Stimulated activated CD4-positive, alpha-beta T cell treated with anti-CD3 and anti-CD28 coated beads, Interleukin-15, amount 100 ng/mL, for 24 hours (primary cell): ENCODE measurements at regions not wholly inside any gene's neighbourhood (a gene's known extent, or its start where the extent isn't known, plus 50 kb on each side); places are given as distances from the start of the nearest gene placed in this dataset.
A peak's percentile ranks its signal among the peaks of the same experiment; 100 is the strongest.
"Not testable (repeated sequence)": the region's sequence is repeated elsewhere in the genome, so short reads cannot be mapped to it uniquely, and the experiment has no call there.

ENCODE experiments used
- DNase-seq: peaks from one replicate; pipeline ENCODE4 v3.0.0-alpha.2; 2020

- peak; percentile 21 for DNase-seq
Measured at GRCh38 chr15:99486371-99487336, 79.1 kb upstream of the MEF2A start.

GRCh38 chr15:99487337-99487730, 78.5 kb upstream of the MEF2A start:
- DNase-seq = no peak

DNA sequence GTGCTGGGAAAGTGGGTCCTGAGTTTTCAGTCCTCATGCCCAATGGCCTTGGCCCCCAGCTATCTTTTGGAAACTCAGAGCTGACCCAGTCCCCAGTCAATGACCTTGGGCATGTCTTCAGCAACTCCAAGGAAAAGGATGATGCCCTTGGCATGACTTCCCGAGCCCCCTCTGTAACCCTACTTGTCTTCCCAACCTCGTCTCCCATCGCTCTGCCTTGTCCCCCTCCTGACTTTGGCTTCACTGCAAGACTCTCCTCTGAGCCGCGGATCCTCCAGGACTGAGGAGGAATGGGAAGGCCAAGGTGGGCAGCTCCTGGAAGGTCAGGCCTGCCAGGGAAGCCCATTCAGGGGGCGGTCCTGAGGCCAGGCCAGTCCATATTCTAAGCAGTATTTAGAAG, 73.5 kb upstream of the MEF2A start:
- no peak for DNase-seq

GRCh38 chr15:99492716-99493115, 73.1 kb upstream of the MEF2A start:
- no peak for DNase-seq

- DNase-seq = no peak
Measured at GRCh38 chr15:99493461-99493860, 72.3 kb upstream of the MEF2A start.

DNA sequence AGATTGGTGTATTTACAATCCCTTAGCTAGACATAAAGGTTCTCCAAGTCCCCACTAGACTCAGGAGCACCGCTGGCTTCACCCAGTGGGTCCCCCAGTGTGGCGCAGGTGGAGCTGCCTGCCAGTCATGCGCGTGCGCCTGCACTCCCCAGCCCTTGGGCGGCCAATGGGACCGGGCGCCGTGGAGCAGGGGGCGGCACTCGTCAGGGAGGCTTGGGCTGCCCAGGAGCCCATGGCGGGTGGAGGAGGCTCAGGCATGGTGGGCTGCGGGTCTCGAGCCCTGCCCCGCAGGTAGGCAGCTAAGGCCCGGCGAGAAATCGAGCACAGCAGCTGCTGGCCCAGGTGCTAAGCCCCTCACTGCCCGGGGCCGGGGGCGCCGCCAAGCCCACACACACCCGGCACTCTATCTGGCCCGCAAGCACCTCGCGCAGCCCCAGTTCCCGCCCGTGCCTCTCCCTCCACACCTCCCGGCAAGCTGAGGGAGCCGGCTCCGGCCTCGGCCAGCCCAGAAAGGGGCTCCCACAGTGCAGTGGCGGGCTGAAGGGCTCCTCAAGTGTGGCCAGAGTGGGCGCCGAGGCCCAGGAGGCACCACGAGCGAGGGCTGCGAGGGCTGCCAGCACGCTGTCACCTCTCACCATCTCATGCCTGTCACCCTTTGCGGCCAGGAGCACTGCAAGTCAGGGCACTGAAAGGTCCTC, 71.1 kb upstream of the MEF2A start:
- DNase-seq = not testable (repeated sequence)

GRCh38 chr15:99495430-99496301, 70.1 kb upstream of the MEF2A start:
- DNase-seq = no peak

GRCh38 chr15:99496302-99496629, 69.5 kb upstream of the MEF2A start:
- DNase-seq = no peak

DNA sequence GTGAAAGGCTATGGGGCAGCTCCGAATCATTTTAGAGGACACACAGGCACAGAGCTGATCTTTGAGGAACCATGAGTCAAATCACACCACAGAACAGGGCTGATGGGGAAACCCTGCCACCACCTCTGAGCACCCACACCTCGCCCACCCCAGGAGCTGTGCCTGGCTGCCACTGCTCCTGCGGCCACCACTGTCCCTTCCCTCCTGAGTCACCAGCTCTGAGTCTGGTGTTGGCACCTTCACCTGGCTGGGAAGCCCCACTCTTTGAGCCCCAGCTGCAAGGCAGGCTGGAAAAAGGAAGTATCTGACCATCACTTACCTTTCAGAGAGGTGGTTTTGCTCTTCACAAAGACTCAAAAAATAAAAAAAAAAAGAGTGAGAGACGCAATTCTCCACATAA, 63.6 kb upstream of the MEF2A start:
- DNase-seq = peak; percentile 52

- no peak for DNase-seq
Measured at GRCh38 chr15:99502661-99503060, 63.1 kb upstream of the MEF2A start.

GRCh38 chr15:99503411-99503810, 62.4 kb upstream of the MEF2A start:
- DNase-seq = no peak

- no peak for DNase-seq
Measured at GRCh38 chr15:99504071-99504822, 61.5 kb upstream of the MEF2A start.

DNA sequence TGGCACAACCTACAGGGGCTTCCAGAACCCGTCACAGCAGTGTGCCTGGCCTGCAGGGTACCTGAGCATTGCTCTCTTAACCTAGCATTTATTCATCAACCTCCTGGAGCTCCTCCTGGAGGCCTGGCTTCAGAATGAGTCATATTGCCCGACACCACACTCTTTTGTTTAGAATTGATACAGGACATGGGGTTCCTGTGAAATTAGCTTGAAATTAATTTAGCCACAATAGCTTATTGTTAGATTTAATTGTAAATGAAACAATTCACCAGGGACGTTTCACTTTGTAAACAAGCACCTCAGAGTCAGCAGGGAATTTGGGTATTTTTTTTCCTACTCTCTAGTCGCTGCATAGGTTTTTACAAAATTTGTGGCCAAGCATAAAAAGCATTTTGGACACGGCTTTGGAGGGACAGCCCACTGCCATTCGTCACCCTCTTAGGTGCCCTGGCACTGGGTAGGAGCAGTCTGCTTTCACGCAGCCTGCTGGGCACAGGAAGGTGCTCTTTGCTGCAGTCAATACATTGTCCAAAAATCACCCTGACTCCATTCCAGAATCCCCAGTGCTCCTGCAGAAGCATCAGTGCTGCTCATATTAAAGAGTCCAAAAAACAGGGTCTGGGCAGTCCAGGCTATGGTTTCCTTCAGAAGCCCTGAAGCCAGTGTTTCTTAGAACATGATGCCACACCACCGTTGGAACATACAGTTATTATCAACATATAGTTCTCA, 60.8 kb upstream of the MEF2A start:
- DNase-seq = peak; percentile 25

DNA sequence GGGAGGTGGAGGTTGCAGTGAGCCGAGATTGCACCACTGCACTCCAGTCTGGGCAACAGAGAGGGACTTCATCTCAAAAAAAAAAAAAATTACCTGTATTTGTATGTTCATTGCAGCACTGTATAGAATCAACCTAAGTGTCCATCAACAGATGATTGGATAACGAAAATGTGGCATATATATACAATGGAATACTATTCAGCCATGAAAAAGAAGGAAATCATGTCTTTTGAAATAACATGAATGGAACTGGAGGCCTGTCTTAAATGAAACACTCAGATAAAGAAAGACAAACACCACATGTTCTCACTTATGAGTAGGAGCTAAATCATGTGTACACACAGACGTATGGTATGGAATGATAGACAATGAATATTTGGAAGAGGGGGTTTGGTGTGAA, 59.4 kb upstream of the MEF2A start:
- DNase-seq = no peak

DNA sequence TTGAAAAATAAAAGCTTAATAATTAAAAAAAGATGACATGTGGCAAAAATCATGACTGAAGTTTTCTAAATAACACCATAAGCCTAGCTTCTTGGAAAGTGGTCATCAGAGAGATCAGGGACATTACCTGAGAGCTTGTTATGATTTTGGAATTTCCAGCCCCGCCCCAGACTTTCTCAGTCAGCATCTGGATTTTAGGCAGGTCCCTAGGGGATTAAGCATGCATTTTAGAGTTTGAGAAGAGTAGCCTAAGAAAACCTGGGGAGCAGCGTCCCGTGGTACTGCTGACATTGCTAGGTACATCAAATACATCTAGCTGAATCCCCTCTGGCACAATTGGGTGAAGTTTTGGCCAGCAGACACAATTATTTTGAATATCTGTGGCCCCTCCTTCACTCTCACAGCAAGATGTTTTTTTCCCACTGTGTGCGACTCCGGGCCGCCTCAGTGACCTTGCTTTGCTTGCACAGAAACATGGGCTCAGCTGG, 58.7 kb upstream of the MEF2A start:
- DNase-seq = no peak

DNA sequence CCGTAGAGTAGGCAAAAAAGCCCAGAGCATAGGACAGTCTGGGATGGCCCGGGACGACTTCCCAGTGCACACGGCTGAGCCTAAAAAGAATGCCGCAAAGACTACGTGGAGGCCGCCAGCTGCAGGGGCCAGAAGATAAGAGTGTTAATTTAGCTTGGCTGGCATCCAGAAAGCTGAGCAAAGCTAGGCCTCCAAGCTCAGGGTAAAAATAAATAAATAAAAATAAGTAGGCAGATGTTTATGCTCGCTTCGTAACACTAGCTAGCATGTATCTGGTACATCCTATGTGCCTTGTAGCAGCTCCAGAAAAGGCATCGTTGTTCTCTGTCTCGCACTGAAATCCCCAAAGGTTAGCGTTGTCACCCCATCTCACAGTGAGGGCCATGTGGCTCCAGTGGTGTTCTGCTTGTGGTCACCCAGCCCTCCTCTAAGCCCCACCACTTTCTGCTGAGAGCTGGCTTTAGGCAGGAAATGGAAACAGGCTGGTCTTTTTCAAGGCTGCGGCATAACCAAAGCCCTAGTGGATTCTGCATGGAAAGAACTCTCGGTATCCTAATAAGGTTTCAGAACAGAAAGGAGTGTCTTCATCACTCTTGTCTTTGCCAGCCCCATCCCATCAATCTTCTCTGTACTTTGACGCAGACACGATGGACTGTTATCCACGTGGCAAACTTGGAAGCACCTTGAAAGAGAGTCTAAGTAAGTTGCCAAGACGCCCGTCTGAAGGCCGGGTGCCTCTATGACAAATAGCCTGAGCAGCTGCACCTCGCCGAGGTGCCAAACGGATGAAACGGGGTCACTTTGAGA, 58.1 kb upstream of the MEF2A start:
- DNase-seq = no peak

DNA sequence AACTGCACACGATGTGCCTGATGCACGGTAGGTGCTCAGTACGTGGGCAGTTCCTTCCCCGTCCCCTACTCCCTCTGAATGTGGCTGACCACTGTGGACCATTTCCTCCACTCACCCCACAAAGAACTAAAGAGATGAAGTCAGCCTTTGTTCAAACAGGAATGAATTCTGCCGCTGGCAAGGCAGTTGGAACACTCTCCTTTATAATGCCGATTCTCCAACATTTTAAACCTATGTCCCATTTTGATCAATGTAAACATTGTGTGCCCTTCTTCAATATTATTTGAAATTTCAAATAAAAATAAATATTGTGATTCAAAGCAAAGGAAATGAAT, 57.5 kb upstream of the MEF2A start:
- no peak for DNase-seq

GRCh38 chr15:99508852-99509251, 56.9 kb upstream of the MEF2A start:
- no peak for DNase-seq

- no peak for DNase-seq
Measured at GRCh38 chr15:99509686-99510461, 55.9 kb upstream of the MEF2A start.

DNA sequence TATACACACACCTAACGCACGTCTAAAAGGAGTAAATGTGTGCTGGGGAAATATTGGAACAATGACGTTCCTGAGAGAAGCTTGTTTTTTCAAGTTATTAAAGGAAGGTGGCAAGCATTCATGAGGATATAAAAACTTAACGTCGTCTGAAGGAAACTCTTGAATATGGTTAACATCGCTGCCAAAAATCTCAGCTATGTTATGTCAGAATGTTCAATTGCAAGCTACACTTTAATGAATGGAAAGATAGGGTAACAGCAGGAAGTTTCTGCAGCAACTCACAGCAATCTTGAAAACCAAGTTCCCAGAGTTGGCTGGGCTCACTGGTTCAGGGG, 54.3 kb upstream of the MEF2A start:
- DNase-seq = no peak
